ENCODE measurements at regions not wholly inside any gene's neighbourhood (a gene's known extent, or its start where the extent isn't known, plus 50 kb on each side); places are given as distances from the start of the nearest gene placed in this dataset.
"Not testable (repeated sequence)": the region's sequence is repeated elsewhere in the genome, so short reads cannot be mapped to it uniquely, and the experiment has no call there.

DNA sequence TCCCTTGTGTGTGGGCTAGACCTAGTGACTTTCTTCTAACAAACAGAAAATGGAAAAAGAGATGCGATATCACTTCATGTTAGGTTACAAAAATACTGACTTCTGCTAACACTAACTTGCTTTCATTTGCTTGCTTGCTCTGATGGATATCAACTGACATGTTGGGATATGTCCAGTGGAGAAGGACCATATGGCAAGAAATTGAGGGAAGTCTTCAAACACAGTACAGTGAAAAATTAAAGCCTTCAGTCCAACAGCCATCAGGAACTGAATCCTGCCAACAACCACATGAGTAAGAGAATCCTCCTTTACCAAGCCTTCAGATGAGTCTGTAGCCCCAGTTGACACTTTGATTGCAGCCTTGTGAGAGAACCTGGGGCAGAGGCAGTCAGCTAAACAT lies 143.9 kb downstream of the MAIP1 start:
- no peak overlapping the region for H3K27ac ChIP-seq
- no peak for DNase-seq (ENCODE audit: low read depth in 1 of 2, low spot score in 2 of 2)
- no peaks in the 10 kb centered on the region for H3K4me1 ChIP-seq (replicated peaks)
- no peaks in the 10 kb centered on the region; the same call in 1 of the 2 replicates for H3K27me3 ChIP-seq (replicated peaks)
- H3K36me3 ChIP-seq = no peaks in the 10 kb centered on the region
- H3K9me3 ChIP-seq (replicated peaks) = no peaks in the 10 kb centered on the region
- no peak overlapping the region for H3K4me3 ChIP-seq

DNA sequence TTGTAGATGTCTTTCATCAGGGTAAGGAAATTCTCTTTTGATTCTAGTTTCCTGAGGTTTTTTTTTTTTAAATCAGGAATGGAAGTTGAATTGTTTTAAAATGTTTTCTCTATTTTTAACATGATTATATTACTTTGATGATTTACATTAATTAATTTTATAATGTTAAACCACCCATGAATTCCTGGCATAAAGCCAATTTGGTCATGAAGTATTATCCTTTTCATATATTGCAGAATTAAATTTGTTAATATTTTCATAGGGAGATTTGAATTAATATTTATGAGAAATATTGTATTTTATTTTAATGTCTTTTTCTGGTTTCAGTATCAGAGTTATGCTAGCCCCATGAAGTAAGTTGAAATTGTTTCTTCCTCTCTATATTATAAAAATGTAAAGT lies 144.6 kb downstream of the MAIP1 start:
- Histone ChIP-seq H3K36me3 (no peaks in the 10 kb centered on the region), H3K9me3 (replicated peaks) (no peaks in the 10 kb centered on the region), H3K4me1 (replicated peaks) (no peaks in the 10 kb centered on the region), H3K4me3 (no peak overlapping the region), H3K27ac (no peak overlapping the region), H3K27me3 (replicated peaks) (no peaks in the 10 kb centered on the region; the same call in 1 of the 2 replicates)
- DNase-seq (ENCODE audit: low read depth in 1 of 2, low spot score in 2 of 2) = no peak

DNA sequence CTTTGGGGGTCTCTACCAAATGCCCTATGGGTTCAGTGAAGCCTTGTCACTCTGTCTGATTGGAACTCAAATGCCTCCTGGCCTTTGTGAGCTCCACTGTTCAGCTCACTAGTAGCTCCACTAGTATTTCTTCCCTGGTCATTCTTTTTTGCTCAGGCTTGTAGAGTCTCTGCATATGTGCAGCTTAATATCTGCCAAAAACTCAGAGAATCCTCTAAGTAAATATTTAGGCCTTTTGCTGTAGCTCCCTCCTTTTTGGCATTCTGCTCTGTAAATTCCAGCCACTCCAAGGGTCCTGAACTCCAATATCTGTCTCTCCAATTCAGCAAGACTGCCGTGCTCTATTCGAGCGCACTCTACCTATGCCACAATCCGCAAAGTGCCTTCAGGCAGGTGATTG lies 146.5 kb downstream of the MAIP1 start:
- Histone ChIP-seq H3K27me3 (replicated peaks) (no peaks in the 10 kb centered on the region), H3K36me3 (no peaks in the 10 kb centered on the region), H3K9me3 (replicated peaks) (no peaks in the 10 kb centered on the region), H3K4me3 (no peak overlapping the region), H3K4me1 (replicated peaks) (no peaks in the 10 kb centered on the region), H3K27ac (no peak overlapping the region)
- no peak for DNase-seq (ENCODE audit: low read depth in 1 of 2, low spot score in 2 of 2)

DNA sequence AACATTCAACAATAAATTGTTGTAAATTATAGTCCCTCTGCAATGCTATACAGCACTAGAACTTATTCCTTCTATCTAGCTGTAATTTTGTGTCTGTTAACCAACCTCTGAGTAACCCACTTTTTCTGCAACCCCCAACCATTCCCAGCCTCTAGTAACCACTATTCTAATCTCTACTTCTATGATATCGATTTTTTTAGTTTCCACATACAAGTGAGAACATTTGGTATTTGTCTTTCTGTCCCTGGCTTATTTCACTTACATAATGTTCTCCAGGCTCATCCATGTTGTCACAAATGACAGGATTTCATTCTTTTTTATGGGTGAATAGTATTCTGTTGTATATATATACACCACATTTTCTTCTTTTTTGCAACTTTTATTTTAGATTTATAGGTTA lies 147.6 kb downstream of the MAIP1 start:
- Histone ChIP-seq H3K27ac (no peak overlapping the region), H3K27me3 (replicated peaks) (no peaks in the 10 kb centered on the region), H3K4me1 (replicated peaks) (no peaks in the 10 kb centered on the region), H3K4me3 (no peak overlapping the region), H3K9me3 (replicated peaks) (no peaks in the 10 kb centered on the region), H3K36me3 (no peaks in the 10 kb centered on the region)
- no peak for DNase-seq (ENCODE audit: low read depth in 1 of 2, low spot score in 2 of 2)

DNA sequence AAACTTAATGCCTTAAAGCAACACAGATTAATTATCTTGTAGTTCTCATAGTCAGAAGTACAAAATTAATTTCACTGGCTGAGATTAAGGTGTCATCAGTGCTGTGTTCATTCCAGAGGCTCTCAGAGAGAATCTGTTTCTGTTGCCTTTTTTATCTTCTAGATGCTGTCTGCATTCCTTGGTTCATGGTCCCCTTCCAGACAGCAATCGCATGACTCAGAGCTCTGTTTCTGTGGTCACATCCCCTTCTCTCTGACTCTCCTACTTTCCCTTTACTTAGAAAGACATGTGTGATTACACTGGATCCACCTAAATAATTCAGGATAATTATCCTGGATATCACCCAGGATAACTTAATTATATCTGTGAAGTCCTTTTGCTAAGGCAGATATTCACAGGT lies 148.6 kb downstream of the MAIP1 start:
- no peaks in the 10 kb centered on the region for H3K36me3 ChIP-seq
- H3K27me3 ChIP-seq (replicated peaks) = no peaks in the 10 kb centered on the region
- H3K27ac ChIP-seq = no peak overlapping the region
- no peak overlapping the region for H3K4me3 ChIP-seq
- H3K4me1 ChIP-seq (replicated peaks) = no peaks in the 10 kb centered on the region
- no peaks in the 10 kb centered on the region for H3K9me3 ChIP-seq (replicated peaks)
- no peak for DNase-seq (ENCODE audit: low read depth in 1 of 2, low spot score in 2 of 2)

DNA sequence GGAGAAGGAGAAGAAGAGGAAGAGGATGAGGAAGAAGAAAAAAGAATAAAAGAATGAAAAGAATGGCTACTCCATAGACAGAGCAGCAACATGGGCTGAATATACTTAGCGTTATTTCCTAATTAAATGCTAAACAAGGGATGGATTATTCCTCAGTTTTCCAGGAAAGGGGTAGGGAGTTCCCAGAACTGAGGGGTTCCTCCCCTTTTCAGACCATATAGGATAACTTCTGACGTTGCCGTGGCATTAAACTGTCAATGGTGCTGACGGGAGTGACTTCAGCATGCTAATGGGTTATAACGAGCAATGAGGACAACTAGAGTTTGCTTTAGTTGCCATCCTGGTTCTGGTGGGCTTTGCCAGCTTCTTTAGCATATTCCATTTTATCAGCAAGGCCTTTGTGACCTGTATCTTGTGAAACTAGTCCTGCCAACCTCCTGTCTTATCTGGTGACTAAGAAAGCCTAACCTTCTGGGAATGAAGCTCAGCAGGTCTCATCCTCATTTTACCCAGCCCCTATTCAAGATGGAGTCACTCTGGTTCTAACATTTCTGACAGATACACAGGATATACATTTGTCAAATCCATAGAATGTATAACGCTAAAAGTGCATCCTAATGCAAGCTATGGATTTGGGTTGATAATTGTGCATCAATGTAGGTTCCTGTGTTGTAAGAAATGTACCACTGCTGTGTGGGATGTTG lies 152.3 kb downstream of the MAIP1 start:
- no peaks in the 10 kb centered on the region for H3K9me3 ChIP-seq (replicated peaks)
- DNase-seq (ENCODE audit: low read depth in 1 of 2, low spot score in 2 of 2) = no peak
- H3K27me3 ChIP-seq (replicated peaks) = no peaks in the 10 kb centered on the region
- H3K36me3 ChIP-seq = no peaks in the 10 kb centered on the region
- no peaks in the 10 kb centered on the region for H3K4me1 ChIP-seq (replicated peaks)
- H3K27ac ChIP-seq = no peak overlapping the region
- no peak overlapping the region for H3K4me3 ChIP-seq

DNA sequence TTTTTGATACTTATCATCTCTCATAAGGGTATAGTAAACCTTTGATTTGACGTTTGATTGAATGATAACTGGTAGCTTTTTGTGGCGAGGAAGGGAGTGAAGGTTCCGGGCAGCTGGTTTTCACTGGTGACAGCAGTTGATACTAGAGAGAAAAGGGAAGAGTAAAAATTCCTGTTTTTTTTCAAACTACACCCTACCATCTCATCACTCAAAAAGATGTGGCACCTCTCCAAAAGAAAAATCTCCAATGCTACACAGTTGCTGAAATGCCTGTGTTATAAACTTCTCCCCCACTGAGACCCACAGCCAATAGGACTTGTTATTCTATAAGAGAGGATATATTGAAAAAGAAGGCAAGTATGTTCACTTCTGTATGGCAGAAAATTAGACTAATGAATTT lies 154.0 kb downstream of the MAIP1 start:
- H3K9me3 ChIP-seq (replicated peaks) = no peaks in the 10 kb centered on the region
- no peaks in the 10 kb centered on the region for H3K27me3 ChIP-seq (replicated peaks)
- no peak overlapping the region for H3K4me3 ChIP-seq
- no peaks in the 10 kb centered on the region for H3K4me1 ChIP-seq (replicated peaks)
- no peak for DNase-seq (ENCODE audit: low read depth in 1 of 2, low spot score in 2 of 2)
- no peak overlapping the region for H3K27ac ChIP-seq
- no peaks in the 10 kb centered on the region for H3K36me3 ChIP-seq

DNA sequence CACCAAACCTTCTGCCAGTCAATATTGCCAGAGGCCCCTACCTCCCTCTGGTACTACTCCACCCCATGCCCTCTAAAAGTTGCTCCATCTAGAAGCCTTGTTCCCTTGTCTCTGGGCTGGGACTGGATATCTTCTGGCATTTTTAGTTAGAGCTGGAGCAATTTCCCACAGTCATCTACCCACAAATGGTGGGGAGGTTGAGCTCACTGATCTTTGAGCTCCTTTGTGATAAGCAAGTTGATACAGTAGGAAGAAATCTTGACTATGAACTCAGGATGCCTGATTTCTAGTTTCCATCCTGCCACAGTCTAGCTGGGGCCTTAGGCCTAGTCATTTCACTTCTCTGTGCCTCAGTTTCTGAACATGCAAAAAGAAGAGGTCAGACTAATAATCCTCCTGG lies 155.0 kb downstream of the MAIP1 start:
- H3K9me3 ChIP-seq (replicated peaks) = no peaks in the 10 kb centered on the region
- no peaks in the 10 kb centered on the region for H3K27me3 ChIP-seq (replicated peaks)
- no peaks in the 10 kb centered on the region for H3K36me3 ChIP-seq
- H3K4me3 ChIP-seq = no peak overlapping the region
- no peaks in the 10 kb centered on the region for H3K4me1 ChIP-seq (replicated peaks)
- no peak overlapping the region for H3K27ac ChIP-seq
- DNase-seq (ENCODE audit: low read depth in 1 of 2, low spot score in 2 of 2) = no peak

DNA sequence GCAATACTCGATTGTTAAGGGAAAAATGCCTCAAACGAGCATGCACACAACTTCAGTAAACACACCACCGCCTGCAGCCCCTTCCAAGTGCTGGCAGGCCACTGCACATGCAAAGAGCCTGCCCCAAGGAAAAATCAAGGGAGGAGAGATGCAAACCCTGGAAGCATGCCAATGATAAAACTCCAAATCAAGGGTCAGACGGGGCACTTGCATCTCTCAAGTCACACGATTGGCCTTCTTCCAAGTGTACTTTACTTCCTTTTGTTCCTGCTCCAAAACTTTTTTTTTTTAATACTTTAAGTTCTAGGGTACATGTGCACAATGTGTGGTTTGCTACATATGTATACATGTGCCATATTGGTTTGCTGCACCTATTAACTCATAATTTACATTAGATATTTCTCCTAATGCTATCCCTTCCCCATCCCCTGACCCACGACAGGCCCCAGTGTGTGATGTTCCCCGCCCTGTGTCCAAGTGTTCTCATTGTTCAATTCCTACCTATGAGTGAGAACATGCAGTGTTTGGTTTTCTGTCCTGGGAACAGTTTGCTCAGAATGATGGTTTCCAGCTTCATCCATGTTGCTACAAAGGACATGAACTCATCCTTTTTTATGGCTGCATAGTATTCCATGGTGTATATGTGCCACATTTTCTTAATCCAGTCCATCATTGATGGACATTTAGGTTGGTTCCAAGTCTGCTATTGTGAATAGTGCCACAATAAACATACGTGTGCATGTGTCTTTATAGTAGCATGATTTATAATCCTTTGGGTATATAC lies 157.8 kb downstream of the MAIP1 start:
- not testable (repeated sequence) for H3K9me3 ChIP-seq (replicated peaks); H3K4me3 ChIP-seq; H3K27ac ChIP-seq; H3K4me1 ChIP-seq (replicated peaks); H3K27me3 ChIP-seq (replicated peaks); DNase-seq (ENCODE audit: low read depth in 1 of 2, low spot score in 2 of 2); H3K36me3 ChIP-seq

DNA sequence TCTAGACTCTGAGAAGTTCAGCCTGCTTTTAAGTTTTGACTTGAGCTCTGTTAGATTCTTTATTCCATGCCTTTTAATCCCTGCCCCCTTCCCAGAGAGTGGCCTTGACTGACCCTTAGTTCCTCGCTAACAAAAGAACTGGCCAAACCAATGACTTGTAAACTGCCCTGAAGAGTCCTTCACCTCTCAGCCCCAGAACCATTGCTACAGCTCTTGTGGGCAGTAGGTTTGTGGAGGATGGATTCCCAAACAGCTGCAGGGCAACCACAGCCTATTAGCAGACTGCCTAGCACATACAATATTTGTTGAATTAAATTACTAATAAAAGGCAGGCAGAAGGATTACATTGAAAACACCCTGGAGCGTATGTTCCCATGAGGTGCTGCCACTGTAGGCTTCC lies 163.9 kb downstream of the MAIP1 start:
- H3K27ac ChIP-seq = no peak overlapping the region
- no peaks in the 10 kb centered on the region for H3K4me1 ChIP-seq (replicated peaks)
- no peaks in the 10 kb centered on the region for H3K36me3 ChIP-seq
- H3K9me3 ChIP-seq (replicated peaks) = no peaks in the 10 kb centered on the region
- no peaks in the 10 kb centered on the region for H3K27me3 ChIP-seq (replicated peaks)
- no peak overlapping the region for H3K4me3 ChIP-seq
- no peak for DNase-seq (ENCODE audit: low read depth in 1 of 2, low spot score in 2 of 2)

DNA sequence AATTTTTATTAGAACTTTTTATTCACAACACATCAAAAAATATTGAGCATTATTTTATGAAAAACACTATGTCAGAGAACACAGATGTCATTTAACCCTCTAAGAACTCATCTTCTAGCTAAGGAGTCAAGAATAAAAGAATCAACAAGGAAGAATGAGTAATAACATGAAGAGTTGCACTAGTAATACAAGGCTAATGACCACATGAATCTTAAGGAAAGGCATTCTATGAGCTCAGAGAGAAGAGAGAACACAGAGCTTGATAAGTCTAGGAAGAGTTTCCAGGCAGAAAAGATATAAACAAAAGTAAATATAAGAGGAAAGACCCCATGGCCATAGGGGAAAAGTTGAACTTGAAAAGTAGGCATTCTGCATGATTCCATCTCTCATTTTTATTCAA lies 166.5 kb downstream of the MAIP1 start:
- Histone ChIP-seq H3K36me3 (no peaks in the 10 kb centered on the region), H3K27me3 (replicated peaks) (no peaks in the 10 kb centered on the region), H3K4me3 (no peak overlapping the region), H3K4me1 (replicated peaks) (no peaks in the 10 kb centered on the region), H3K9me3 (replicated peaks) (no peaks in the 10 kb centered on the region), H3K27ac (no peak overlapping the region)
- no peak for DNase-seq (ENCODE audit: low read depth in 1 of 2, low spot score in 2 of 2)

DNA sequence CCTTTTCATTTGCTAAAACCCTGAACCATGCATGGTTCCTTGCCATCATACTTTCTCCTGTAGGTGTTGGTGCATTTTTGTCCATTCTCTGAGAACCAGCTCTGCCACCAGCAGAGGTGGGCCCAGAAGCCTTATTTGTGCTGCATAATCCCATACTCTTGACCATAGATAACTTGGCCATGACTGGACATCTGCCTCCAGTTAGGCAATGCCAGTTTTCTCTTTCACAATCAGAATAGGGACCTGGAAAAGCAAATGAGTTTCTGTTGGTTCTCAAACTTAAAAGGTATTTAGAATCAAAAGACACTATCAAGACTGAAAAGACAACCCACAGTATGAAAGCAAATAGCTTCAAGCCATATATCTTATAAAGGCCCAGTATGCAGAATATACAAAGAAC lies 167.3 kb downstream of the MAIP1 start:
- DNase-seq (ENCODE audit: low read depth in 1 of 2, low spot score in 2 of 2) = no peak
- no peaks in the 10 kb centered on the region for H3K4me1 ChIP-seq (replicated peaks)
- H3K36me3 ChIP-seq = no peaks in the 10 kb centered on the region
- no peaks in the 10 kb centered on the region for H3K9me3 ChIP-seq (replicated peaks)
- H3K27ac ChIP-seq = no peak overlapping the region
- H3K27me3 ChIP-seq (replicated peaks) = no peaks in the 10 kb centered on the region
- no peak overlapping the region for H3K4me3 ChIP-seq

DNA sequence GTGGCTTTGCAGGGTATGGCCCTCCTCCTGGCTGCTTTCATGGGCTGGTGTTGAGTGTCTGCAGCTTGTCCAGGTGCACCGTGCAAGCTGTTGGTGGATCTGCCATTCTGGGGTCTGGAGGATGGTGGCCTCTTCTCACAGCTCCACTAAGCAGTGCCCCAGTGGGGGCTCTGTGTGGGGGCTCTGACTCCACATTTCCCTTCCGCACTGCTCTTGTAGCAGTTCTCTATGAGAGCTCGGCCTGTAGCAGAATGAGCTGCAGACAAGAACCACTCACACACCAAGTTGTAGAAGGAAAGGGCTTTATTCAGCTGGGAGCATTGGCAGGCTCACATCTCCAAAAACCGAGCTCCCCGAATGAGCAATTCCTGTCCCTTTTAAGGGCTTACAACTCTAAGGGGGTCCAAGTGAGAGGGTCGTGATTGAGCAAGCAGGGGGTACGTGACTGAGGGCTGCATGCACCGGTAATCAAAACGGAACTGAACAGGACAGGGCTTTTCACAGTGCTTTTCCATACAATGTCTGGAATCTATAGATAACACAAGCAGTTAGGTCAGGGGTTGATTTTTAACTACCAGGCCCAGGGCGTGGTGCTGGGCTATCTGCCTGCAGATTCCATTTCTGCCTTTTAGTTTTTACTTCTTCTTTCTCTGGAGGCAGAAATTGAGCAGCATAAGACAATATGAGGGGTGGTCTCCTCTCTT lies 169.4 kb downstream of the MAIP1 start:
- not testable (repeated sequence) for H3K36me3 ChIP-seq; H3K4me1 ChIP-seq (replicated peaks); H3K9me3 ChIP-seq (replicated peaks); H3K27me3 ChIP-seq (replicated peaks); H3K27ac ChIP-seq; DNase-seq (ENCODE audit: low read depth in 1 of 2, low spot score in 2 of 2); H3K4me3 ChIP-seq
